ENCODE measurements at regions not wholly inside any gene's neighbourhood (a gene's known extent, or its start where the extent isn't known, plus 50 kb on each side); places are given as distances from the start of the nearest gene placed in this dataset.

GRCh38 chr16:61323456-61323855, 712.8 kb downstream of the CDH8 start:
- DNase-seq (ENCODE audit: low read depth in 2 of 2): no peak

GRCh38 chr16:61320791-61321190, 715.4 kb downstream of the CDH8 start:
- no peak for DNase-seq (ENCODE audit: low read depth in 2 of 2)

GRCh38 chr16:61313931-61314330, 722.3 kb downstream of the CDH8 start:
- no peak for DNase-seq (ENCODE audit: low read depth in 2 of 2)

GRCh38 chr16:61309386-61309785, 726.9 kb downstream of the CDH8 start:
- DNase-seq (ENCODE audit: low read depth in 2 of 2): no peak

GRCh38 chr16:61306204-61306603, 730.0 kb downstream of the CDH8 start:
- DNase-seq (ENCODE audit: low read depth in 2 of 2): no peak

GRCh38 chr16:61296814-61297213, 739.4 kb downstream of the CDH8 start:
- no peak for DNase-seq (ENCODE audit: low read depth in 2 of 2)

- DNase-seq (ENCODE audit: low read depth in 2 of 2): no peak
These were observed 739.9 kb downstream of the CDH8 start for GRCh38 chr16:61296305-61296704.

- DNase-seq (ENCODE audit: low read depth in 2 of 2): no peak
These were observed 740.9 kb downstream of the CDH8 start for GRCh38 chr16:61295311-61295710.

GRCh38 chr16:61289141-61289540, 747.1 kb downstream of the CDH8 start:
- no peak for DNase-seq (ENCODE audit: low read depth in 2 of 2)

- no peak for DNase-seq (ENCODE audit: low read depth in 2 of 2)
These were observed 758.4 kb downstream of the CDH8 start for GRCh38 chr16:61277849-61278248.

- no peak for DNase-seq (ENCODE audit: low read depth in 2 of 2)
These were observed 762.0 kb downstream of the CDH8 start for GRCh38 chr16:61274211-61274610.

GRCh38 chr16:61270726-61271125, 765.5 kb downstream of the CDH8 start:
- DNase-seq (ENCODE audit: low read depth in 2 of 2): no peak

GRCh38 chr16:61263400-61263799, 772.8 kb downstream of the CDH8 start:
- DNase-seq (ENCODE audit: low read depth in 2 of 2): no peak

- DNase-seq (ENCODE audit: low read depth in 2 of 2): no peak
These were observed 774.9 kb downstream of the CDH8 start for GRCh38 chr16:61261315-61261714.

GRCh38 chr16:61246592-61246991, 789.6 kb downstream of the CDH8 start:
- DNase-seq (ENCODE audit: low read depth in 2 of 2): no peak

- DNase-seq (ENCODE audit: low read depth in 2 of 2): no peak
These were observed 792.3 kb downstream of the CDH8 start for GRCh38 chr16:61243954-61244353.

GRCh38 chr16:61237884-61238485, 798.3 kb downstream of the CDH8 start:
- DNase-seq (ENCODE audit: low read depth in 2 of 2): no peak

- no peak for DNase-seq (ENCODE audit: low read depth in 2 of 2)
These were observed 802.5 kb downstream of the CDH8 start for GRCh38 chr16:61233713-61234112.

GRCh38 chr16:61228371-61228770, 807.9 kb downstream of the CDH8 start:
- no peak for DNase-seq (ENCODE audit: low read depth in 2 of 2)

GRCh38 chr16:61215605-61216004, 820.6 kb downstream of the CDH8 start:
- no peak for DNase-seq (ENCODE audit: low read depth in 2 of 2)

GRCh38 chr16:61214780-61215179, 821.5 kb downstream of the CDH8 start:
- no peak for DNase-seq (ENCODE audit: low read depth in 2 of 2)

GRCh38 chr16:61210076-61210475, 826.2 kb downstream of the CDH8 start:
- DNase-seq (ENCODE audit: low read depth in 2 of 2): no peak

- DNase-seq (ENCODE audit: low read depth in 2 of 2): no peak
These were observed 841.2 kb downstream of the CDH8 start for GRCh38 chr16:61195006-61195405.

- DNase-seq (ENCODE audit: low read depth in 2 of 2): no peak
These were observed 841.7 kb downstream of the CDH8 start for GRCh38 chr16:61194573-61194972.

Data from stimulated activated CD4-positive, alpha-beta T cell treated with anti-CD3 and anti-CD28 coated beads, Interleukin-1b, Interleukin-23, amount 100 ng/mL, for 1 hour (primary cell).